Inflammatory macrophage treated with lipopolysaccharide for 1 hour (primary cell): ENCODE measurements at regions not wholly inside any gene's neighbourhood (a gene's known extent, or its start where the extent isn't known, plus 50 kb on each side); places are given as distances from the start of the nearest gene placed in this dataset.

ENCODE experiments used
- DNase-seq, 2 donors: peaks; one replicate each; pipeline ENCODE4 v3.0.0-alpha.2; 2020 to 2022

GRCh38 chr3:63047068-63047467 lies 171.9 kb upstream of the CADPS start:
- DNase-seq = no peak

- DNase-seq = no peak
Observed at GRCh38 chr3:63048367-63049326, 173.4 kb upstream of the CADPS start.

DNA sequence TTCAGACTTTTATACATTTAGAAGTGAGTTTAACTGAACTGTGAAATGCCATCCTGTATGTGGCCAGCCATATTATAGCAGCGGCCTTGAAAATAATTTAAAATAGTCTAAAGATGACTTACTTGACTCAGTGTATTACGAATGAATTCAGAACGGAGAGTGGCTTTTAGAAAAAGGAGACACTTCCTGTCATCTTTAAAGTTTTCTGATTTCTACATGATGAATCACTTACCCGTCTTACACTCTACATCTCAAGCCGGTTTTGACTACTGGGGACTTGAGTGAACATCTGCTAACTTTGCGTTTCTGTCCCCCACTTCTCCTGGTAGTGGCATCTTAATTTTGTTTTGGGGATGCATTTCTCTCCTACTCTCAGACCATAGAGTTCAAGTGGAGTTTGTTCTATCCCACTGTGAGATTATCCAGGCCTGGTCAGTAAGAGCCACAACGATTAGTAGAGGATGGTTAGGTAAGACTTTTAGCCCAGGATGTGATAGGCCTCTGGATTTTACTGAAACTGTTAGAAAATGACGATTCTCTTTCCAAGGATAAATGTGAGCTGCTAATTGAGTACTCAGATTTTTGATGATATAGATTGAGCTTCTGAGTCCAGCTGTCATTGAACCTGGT lies 175.4 kb upstream of the CADPS start:
- DNase-seq = no peak

- no peak for DNase-seq
Observed at GRCh38 chr3:63051920-63052319, 176.7 kb upstream of the CADPS start.

DNA sequence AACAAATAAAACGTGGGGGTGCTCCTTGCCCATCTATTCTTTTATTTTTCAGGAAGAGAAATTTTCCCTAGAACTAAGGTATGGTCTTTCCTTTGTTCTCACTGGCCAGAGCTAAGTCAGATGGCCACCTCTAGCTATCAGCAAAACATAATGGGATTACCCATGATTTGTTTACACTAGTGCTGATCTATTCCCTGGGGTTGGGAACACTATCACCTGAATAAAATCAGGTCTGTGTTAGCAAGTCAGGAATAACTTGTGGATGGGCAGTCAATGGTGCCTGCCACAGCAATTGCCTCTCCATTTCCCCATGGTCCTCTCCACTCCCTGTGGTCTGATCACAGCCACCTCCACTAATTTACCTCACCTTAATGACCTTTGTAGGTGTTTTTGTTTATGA lies 181.7 kb upstream of the CADPS start:
- no peak for DNase-seq

DNA sequence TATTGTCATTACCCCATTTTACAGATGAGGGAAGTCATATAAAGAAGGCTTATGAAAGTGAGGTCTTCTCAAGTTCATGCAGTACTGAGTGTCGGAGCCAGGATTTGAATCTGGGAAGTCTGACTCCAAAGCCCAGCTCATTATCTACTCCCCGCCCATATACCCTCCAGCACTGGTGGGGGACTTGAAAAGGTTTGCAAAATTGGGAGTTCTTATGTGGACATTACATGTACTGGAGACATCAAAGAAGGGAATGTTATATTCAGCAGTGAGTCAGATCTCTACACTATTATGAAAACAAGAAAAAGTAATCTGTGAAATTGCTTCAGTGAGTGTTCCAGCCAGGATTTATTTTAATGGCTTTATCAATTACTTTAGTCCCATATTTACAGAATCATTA lies 185.2 kb upstream of the CADPS start:
- DNase-seq = no peak

DNA sequence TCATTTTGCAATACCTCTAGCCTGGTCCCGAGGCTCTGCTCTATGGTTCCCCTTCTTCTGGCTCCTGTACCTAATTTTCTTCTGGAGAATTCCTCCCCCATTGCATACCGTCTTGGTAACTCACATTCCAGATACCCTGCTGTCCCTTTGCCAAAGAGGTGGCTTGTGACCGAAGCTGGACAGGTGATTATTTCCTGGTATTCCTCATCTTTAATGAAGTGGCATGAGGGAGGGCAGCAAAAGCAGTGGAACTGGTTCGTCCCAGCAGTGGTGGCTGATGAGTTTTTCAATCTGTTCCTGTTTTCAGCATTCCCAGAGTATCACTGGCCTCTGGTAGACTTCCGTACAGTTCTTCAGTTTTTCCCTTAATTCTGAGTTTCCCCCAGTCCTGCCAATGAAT lies 186.2 kb upstream of the CADPS start:
- no peak for DNase-seq

DNA sequence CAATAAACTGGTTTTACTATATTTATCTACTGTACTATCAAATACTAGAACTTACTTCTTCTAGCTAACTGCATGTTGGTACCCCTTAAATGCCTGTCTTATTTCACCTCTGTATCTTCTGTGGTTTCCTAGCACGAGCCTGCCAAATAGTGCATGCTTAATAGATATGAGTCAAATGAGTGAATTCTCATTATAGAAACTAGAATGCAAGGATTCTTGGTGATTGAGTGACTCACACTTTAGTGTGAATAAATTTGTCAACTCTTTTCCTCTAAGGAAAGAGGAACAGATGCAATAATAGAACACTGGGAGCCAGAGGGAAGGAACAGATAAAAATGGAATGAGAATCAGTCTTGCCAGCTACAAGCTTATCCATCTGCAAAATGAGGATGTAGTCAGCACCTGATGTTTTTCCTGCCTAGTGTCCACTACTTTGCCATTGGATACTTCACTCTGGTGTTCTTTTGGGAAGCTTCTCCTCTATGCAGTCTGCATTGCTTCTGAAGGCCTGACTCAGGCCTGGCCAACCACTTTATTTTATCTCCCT lies 189.1 kb upstream of the CADPS start:
- no peak for DNase-seq

- peak in 1 of 2 donors; percentile 1 for DNase-seq
Observed at GRCh38 chr3:63067999-63068645, 192.9 kb upstream of the CADPS start.

GRCh38 chr3:63069806-63070475 lies 194.7 kb upstream of the CADPS start:
- no peak for DNase-seq

GRCh38 chr3:63070476-63070810 lies 195.2 kb upstream of the CADPS start:
- no peak for DNase-seq

DNA sequence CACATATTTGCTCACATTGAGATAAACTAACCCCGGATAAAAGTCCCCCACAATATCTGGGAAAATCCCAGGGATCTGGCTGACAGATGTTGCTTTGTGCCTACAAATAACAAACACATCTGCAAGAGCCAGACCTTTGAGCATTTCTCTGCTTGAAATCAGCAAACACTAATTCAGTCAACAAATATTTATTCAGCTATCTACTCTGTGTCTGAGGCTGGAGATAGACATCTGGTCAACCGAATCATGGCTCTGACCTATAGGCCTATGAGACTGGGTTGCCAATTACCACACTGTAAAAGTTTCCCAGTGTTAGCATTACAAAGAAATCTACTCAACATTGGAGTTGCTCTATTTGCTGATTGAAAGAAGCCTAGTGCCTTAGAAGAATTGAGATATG lies 201.1 kb upstream of the CADPS start:
- DNase-seq = no peak

DNA sequence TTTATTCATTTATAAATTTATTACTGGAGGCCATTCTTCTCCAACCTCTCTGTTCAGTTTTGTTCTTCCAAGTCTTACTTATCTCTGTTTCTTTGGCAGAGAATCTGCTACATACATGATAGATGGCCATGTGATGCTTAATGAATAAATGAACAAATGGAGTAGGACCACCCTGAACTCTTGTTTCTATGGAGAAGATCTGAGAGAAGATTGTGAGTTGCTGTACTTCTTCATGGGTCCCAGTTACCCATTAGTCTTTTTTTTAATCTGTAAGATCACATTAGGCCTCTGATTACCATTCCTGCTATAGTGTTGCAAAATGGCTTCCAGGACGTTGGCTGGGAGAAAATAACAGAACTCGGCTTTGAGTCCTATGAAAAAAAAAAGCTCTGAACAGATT lies 191.9 kb upstream of the SYNPR start:
- DNase-seq = no peak

DNA sequence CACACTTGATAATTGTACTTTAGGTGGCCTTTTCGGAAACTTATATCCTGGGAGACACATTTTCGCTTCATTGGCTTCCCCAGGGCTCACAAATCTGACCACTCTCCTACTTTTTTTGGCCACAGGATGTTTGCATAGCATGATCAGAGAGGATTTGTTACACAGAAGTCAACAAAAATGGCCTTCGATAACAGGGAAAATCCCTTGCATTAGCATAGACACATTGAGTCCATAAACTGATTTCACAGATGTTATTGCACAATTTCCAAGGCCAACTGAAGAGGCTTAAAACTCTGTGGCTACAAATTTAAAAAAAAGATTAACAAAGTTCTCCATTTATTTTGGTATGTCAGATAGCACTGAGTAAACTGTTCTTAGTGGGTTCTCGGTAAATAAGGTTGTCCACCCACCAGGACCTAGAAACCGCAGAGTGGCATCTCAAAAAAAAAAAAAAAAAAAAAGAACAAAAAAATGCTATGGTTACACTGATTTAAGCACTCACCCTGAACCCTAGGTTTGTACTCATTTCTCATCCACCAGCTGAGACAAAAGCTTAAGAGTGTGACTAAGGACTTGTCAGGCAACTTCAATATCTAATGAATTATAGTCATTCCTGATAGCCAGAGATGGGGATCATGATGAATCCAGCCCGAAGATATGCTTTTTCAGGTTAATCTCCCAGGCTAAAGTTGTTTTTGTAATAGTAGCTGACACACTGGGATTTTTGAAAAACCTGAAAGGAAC lies 188.9 kb upstream of the SYNPR start:
- no peak for DNase-seq

GRCh38 chr3:63089751-63090132 lies 188.4 kb upstream of the SYNPR start:
- DNase-seq = no peak

DNA sequence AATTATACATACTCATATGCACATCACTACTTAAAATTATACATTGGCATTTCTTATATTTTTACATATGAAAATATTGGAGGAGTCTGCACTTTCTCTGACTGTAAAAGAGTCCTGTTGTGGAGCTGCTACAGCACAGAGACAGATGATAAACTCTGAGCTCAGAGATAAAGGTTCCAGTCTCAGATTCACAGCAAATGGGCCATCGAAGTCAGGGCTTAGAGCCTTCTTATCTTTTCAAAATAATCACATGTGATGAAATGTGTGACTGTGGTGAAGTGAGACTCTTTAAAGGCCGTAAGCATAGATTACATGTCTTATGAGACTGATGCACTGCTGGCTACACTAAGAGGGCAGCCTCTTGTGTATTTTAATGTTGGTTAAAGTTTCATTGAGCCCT lies 187.5 kb upstream of the SYNPR start:
- DNase-seq = no peak

GRCh38 chr3:63092515-63092914 lies 185.6 kb upstream of the SYNPR start:
- no peak for DNase-seq

- no peak for DNase-seq
Observed at GRCh38 chr3:63094642-63095408, 183.3 kb upstream of the SYNPR start.

GRCh38 chr3:63096248-63097058 lies 181.7 kb upstream of the SYNPR start:
- DNase-seq = no peak

DNA sequence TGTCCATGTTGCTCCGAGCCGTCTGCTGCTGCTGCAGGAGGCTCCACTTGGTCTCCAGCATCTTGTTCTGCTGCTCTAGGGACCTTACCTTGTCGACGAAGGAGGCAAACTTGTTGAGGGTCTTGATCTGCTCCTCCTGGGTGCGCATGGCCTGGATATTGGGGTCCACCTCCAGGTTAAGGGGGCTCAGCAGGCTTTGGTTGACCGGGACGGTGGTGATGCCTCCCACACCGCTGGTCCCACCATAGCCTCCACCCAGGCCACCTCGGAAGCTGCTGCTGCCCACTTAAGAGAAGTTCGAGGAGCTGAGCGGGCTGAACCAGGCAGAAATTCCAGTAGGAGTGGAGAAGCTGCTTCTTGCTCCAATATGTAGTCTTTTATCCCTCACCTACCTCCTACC lies 180.7 kb upstream of the SYNPR start:
- no peak for DNase-seq

DNA sequence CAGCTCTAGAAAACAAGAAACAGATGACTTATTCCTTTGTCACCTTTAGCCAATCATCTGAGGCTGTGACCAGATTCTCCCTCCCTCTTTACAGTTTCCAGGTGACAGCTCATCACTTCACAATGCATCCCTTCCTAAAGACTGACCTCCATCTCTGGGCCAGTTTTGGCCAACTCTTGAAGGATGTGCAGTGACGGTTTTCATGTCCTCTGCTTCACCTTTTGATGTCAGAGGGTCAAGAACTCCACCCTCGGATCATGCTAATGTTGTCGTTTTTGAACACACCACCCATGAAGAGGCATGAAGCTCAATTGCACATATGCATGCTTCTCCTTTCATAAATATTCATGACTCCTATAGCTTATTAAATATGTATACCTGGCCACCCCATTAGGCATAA lies 161.2 kb upstream of the SYNPR start:
- DNase-seq = no peak
